A673 (cell line): ENCODE measurements at regions not wholly inside any gene's neighbourhood (a gene's known extent, or its start where the extent isn't known, plus 50 kb on each side); places are given as distances from the start of the nearest gene placed in this dataset.

Source experiments
- BruUV-seq: library from RNA; stranded (reverse); fragments of 400-500 nt; replicated peaks from 2 replicates; lab custom pipeline; 2021; lab: Mats Ljungman, UMichigan
- CTCF ChIA-PET: fragments of 300-600 bp; sonication (Branson Sonifier 250); formaldehyde crosslinking; loops from one replicate; lab custom pipeline; 2022; ENCODE audit warnings: antibody characterized with exemption; lab: Charles Lee
- POLR2A ChIA-PET: fragments of 300-600 bp; sonication (Branson Sonifier 250); formaldehyde crosslinking; loops from one replicate; lab custom pipeline; 2022; ENCODE audit warnings: antibody characterized with exemption; ENCODE audit not compliant: low non-redundant PET; lab: Charles Lee
- DNase-seq: peaks from one replicate; pipeline ENCODE4 v3.0.0-alpha.2; 2015; ENCODE audit warnings: low spot score
- H3K27ac ChIP-seq: fragments of 200-600 bp; sonication (generic); 2 replicates; pipeline ENCODE4 v1.5.1; 2016; ENCODE audit warnings: mixed run types, low read depth, mild to moderate bottlenecking, mixed read lengths, antibody characterized with exemption, low read length; ENCODE audit not compliant: poor library complexity, severe bottlenecking
- H3K27me3 ChIP-seq: fragments of 200-600 bp; sonication (generic); replicated peaks from 2 replicates; pipeline ENCODE4 v1.6.1; 2017; ENCODE audit warnings: mixed run types, low read depth, mild to moderate bottlenecking, mixed read lengths, antibody characterized with exemption, low read length; ENCODE audit not compliant: insufficient read depth, poor library complexity
- H3K36me3 ChIP-seq: fragments of 200-600 bp; sonication (generic); 2 replicates; pipeline ENCODE4 v1.6.1; 2016; ENCODE audit warnings: mixed run types, mild to moderate bottlenecking, mixed read lengths, antibody characterized with exemption, low read length; ENCODE audit not compliant: insufficient read depth, poor library complexity, severe bottlenecking
- H3K4me1 ChIP-seq: fragments of 200-600 bp; sonication (generic); 2 replicates; pipeline ENCODE4 v1.6.1; 2017; ENCODE audit warnings: mixed run types, mild to moderate bottlenecking, mixed read lengths, antibody characterized with exemption, low read length; ENCODE audit not compliant: insufficient read depth, poor library complexity, severe bottlenecking
- H3K4me3 ChIP-seq: fragments of 200-600 bp; sonication (generic); 2 replicates; pipeline ENCODE4 v1.5.1; 2016; ENCODE audit warnings: low read depth, mixed run types, mild to moderate bottlenecking, mixed read lengths, low read length; ENCODE audit not compliant: poor library complexity, severe bottlenecking
- H3K9me3 ChIP-seq: fragments of 200-600 bp; sonication (generic); 2 replicates; pipeline ENCODE4 v1.6.1; 2016; ENCODE audit warnings: mixed run types, low read depth, mild to moderate bottlenecking, mixed read lengths, antibody characterized with exemption, low read length; ENCODE audit not compliant: poor library complexity, severe bottlenecking
- EZH2 ChIP-seq: fragments of 200-600 bp; sonication (generic); IDR thresholded peaks from 2 replicates; pipeline ENCODE4 v1.6.1; 2017; ENCODE audit warnings: borderline replicate concordance, low read depth, mild to moderate bottlenecking, mixed read lengths, antibody characterized with exemption, low read length; ENCODE audit not compliant: poor library complexity, severe bottlenecking
- intact Hi-C: fragments of 100-400 bp; cut with micrococcal nuclease; formaldehyde crosslinking; loops from one replicate; pipeline ENCODE4 v1.10.0; 2022; ENCODE audit not compliant: unreplicated experiment
- TF ChIP-seq, protein P1 (sequence below): fragments of 300-800, 200-600 bp; sonication (generic); conservative IDR thresholded peaks from 2 replicates; pipeline ENCODE4 v1.5.1; 2017; ENCODE audit warnings: low read depth, mild to moderate bottlenecking, antibody characterized with exemption, low read length, moderate library complexity, mixed read lengths

DNA sequence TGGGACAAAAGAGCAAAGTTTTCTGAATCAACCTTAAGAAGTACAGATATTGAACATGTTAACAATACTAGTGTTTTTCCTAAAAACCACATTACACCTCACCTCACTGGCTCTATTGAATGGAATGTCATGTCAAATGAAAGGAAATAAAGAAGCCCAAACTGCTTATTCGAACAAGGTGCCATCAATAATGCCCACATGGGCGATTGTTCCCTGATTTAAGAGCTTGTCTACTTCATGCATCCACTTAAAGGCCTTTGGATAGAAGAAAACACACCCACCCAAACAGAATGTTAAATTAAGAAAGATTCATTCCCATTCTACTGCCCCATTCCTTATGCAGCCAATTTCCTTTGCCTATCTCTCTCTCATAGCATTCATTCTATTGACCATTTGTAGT, 118.5 kb upstream of the PAQR3 start:
- H3K9me3 ChIP-seq = no peaks in the 10 kb centered on the region
- no peaks in the 10 kb centered on the region for H3K27me3 ChIP-seq
- BruUV-seq = no TSS peak
- no peak for DNase-seq
- H3K4me3 ChIP-seq = no peak overlapping the region
- intact Hi-C loops = no loop called here
- POLR2A ChIA-PET = no interaction called here
- CTCF ChIA-PET = no interaction called here
- H3K36me3 ChIP-seq = no peaks in the 10 kb centered on the region
- H3K4me1 ChIP-seq = no peaks in the 10 kb centered on the region
- no peak overlapping the region for H3K27ac ChIP-seq
- TF ChIP-seq EZH2 = no peak
- TF ChIP-seq, protein P1, sequence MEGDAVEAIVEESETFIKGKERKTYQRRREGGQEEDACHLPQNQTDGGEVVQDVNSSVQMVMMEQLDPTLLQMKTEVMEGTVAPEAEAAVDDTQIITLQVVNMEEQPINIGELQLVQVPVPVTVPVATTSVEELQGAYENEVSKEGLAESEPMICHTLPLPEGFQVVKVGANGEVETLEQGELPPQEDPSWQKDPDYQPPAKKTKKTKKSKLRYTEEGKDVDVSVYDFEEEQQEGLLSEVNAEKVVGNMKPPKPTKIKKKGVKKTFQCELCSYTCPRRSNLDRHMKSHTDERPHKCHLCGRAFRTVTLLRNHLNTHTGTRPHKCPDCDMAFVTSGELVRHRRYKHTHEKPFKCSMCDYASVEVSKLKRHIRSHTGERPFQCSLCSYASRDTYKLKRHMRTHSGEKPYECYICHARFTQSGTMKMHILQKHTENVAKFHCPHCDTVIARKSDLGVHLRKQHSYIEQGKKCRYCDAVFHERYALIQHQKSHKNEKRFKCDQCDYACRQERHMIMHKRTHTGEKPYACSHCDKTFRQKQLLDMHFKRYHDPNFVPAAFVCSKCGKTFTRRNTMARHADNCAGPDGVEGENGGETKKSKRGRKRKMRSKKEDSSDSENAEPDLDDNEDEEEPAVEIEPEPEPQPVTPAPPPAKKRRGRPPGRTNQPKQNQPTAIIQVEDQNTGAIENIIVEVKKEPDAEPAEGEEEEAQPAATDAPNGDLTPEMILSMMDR = no peak

DNA sequence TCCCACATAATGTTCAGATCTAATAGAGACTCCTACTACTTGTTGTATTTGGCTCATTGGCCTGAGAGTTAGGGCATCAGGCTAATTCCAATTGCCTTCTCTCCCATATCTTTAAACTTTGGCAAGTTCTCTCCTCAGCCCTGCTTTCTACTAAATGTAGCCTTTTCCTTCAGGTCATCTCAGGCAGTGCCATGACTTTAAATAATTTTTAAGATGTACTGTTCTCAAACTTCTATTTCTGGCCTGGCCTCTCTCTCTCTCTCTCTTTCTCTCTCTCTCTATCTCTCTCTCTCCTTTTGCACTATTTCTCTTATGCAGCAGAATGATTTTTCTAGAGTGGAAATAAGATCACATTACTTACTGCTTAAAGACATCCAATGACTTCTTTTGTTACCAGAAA, 114.5 kb upstream of the PAQR3 start:
- H3K27ac ChIP-seq = no peak overlapping the region
- no peak for TF ChIP-seq EZH2
- TF ChIP-seq, protein P1 = no peak
- H3K36me3 ChIP-seq = no peaks in the 10 kb centered on the region
- no peak for DNase-seq
- H3K4me3 ChIP-seq = no peak overlapping the region
- intact Hi-C loops = no loop called here
- H3K9me3 ChIP-seq = no peaks in the 10 kb centered on the region
- CTCF ChIA-PET = no interaction called here
- no TSS peak for BruUV-seq
- no peaks in the 10 kb centered on the region for H3K4me1 ChIP-seq
- POLR2A ChIA-PET = no interaction called here
- H3K27me3 ChIP-seq = no peaks in the 10 kb centered on the region

DNA sequence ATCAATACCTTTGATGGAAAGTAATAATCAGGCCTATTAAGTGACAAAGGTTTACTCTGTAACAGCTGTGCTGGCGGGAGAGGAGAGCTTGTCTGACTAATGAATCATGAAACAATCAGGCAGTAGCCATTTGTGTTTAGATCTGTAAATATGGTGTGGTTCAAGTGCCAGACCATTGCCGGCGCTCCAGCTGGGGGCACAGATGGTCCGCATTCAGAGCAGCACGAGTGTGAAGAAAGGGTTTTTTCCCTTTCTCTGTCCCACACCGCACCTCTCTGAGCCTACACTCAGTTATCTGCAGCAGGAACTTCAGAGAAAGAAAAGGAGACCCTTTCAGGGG, 111.3 kb upstream of the PAQR3 start:
- no peak for TF ChIP-seq EZH2
- TF ChIP-seq, protein P1 = no peak
- Histone ChIP-seq H3K36me3 (no peaks in the 10 kb centered on the region), H3K27me3 (no peaks in the 10 kb centered on the region), H3K4me3 (no peak overlapping the region), H3K9me3 (no peaks in the 10 kb centered on the region), H3K4me1 (no peaks in the 10 kb centered on the region), H3K27ac (no peak overlapping the region)
- BruUV-seq = no TSS peak
- no peak for DNase-seq
- POLR2A ChIA-PET = no interaction called here
- intact Hi-C loops = no loop called here
- CTCF ChIA-PET = no interaction called here
